NCI-H226 (cell line): ENCODE measurements at regions not wholly inside any gene's neighbourhood (a gene's known extent, or its start where the extent isn't known, plus 50 kb on each side); places are given as distances from the start of the nearest gene placed in this dataset.
"Not testable (repeated sequence)": the region's sequence is repeated elsewhere in the genome, so short reads cannot be mapped to it uniquely, and the experiment has no call there.

Experiments
- DNase-seq: peaks from one replicate; pipeline ENCODE4 v3.0.0-alpha.2; 2015

GRCh38 chr9:86515221-86515620 is 161.0 kb upstream of the TUT7 start:
- peak; percentile 36 for DNase-seq

DNA sequence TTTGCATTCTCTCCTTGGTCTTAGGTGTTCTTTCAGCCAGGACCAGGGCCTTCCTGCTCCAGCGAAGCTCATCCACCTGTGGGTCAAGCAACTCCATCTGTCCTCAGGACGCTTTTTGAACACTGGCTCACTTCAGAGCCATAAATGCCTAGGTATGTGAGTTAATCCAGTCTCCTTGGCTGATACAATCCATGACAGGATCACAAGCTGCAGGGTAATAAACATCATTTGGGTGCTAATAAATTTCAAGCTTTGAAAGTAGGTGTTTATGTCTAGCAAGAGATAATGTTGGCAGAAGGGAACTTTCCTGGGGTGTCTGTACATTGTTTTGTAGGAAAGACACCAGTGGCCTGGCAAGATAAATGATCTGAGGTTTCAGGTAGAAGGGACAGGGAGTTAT is 159.2 kb upstream of the TUT7 start:
- DNase-seq: no peak

GRCh38 chr9:86512929-86513328 is 158.7 kb upstream of the TUT7 start:
- no peak for DNase-seq

GRCh38 chr9:86511614-86512360 is 157.6 kb upstream of the TUT7 start:
- no peak for DNase-seq

DNA sequence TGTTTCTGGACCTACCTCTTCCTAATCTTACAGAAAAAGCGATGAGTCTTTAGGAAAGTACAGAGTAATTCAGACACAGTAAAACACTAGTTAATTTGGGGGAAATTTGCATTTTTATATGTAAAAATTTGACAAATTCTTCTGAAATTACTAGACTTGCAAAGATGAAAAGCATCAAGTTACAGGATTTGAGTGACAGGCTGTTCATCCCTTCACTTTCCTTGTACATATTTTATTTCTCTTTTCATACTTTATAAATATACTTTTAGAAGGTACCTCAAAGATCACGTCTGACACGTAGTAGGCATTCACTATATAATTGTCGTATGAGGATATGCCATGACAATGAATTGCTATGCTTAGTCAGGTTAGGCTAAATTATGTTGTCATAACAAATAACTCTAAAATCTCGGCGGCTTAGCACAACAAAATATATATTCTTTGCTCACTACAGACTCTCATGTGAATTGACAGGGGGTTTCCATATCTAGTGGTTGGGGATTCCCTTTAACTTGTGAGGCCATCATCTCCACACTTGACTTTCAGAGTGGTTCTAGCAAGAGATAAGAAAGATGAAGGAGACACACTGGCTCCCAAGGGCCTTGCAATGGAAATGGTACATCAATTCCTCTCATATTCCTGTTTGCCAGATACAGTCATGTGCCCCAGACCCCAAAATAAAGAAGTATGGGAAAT is 154.1 kb upstream of the TUT7 start:
- DNase-seq: no peak

- DNase-seq: no peak
These were observed 153.0 kb upstream of the TUT7 start for GRCh38 chr9:86507212-86507630.

DNA sequence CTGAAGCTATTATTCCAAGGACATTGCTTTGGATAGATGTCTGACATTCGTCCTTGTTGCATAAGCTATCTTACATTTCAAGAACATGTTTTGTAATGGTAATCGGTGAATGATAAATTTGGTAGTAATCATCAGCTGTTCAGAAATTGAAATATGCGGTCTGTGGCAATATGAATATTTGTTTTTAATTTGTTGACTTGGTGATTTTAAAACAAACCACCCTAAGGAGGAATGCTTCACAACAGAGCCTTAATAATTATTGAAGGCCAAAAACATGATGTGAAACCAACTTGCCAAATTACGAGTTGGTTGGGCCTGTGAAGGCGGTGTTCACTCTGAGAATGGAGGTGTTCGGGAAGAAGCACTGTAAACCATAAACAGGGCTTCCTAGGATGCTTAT is 149.7 kb upstream of the TUT7 start:
- no peak for DNase-seq

DNA sequence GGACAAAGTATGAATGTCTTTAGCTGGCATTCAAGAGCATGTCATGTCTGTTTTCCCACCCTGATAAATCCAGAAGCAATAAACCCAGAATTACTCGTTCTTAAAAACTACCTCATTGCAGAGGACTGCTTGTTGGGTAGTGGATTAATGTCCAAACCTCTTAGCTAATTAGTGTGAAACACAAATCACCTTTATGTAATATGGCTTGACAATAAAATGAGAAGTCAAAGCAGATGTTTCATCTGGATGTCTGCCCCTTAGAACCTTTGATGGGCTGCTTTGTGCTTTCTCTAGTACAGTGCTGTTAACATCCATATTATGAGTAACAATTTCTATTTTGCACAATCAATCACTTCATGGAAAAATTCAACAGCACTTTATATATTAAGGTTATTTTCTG is 149.1 kb upstream of the TUT7 start:
- DNase-seq: no peak

GRCh38 chr9:86500667-86501435 is 146.6 kb upstream of the TUT7 start:
- DNase-seq: peak; percentile 76

- DNase-seq: no peak
These were observed 145.8 kb upstream of the TUT7 start for GRCh38 chr9:86500031-86500430.

DNA sequence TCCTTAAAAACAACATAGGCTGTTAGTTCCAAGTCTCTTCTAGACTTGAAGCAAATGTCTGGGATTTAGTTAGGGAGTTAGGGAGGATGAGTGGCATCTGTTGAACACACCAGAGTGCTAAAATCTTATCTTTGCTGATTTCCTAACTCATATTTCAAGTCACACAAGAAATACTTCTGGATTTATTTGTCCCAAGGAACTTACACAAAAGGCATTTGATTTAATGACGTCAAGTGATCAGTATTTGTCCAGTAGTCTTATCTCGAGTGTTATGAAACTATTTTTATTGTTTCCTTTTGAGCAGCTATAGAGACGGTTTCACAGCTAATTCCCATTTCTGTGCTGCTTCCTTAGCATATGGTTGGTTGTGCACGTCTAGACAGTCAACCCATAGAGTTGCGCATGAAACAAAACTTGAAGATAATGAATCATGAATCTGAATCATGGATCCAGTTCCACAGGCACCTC is 140.5 kb upstream of the TUT7 start:
- DNase-seq: peak; percentile 80

DNA sequence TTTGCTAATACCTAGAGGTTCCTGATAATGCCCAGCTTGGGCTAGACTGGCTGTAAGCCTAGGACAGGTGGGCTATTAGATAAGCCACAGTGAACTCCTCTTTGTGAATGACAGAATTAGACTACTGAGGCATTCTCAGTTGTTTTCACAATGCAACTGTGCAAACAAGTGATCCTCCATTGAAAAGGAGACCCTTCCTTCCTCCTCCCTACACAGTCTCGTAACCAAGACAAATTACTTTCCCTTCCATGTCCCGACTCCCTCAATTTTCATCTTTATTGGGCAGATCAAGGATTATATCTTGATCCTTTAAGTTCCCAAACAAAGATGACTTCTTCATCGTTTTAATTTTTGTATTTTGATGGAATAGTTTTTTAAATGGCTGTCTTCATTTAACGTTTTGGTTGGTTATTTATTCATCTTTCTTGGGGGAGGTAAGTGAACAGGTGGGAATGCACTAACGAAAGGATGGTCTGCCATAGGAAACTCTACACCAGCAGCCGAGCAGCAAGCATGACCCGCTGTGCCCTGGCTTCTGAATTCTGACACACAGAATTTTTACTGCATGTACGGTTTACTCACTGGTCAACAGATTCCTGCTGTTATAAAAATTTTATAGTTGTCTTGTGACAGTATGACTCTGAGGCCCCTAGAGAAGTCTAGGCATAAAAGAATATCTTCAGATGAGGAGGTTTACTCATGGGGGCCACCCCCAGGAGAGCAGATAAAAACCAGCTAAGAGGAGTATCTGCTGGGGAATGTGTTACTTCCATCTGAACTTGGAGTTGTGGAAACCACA is 137.5 kb upstream of the TUT7 start:
- DNase-seq: no peak

DNA sequence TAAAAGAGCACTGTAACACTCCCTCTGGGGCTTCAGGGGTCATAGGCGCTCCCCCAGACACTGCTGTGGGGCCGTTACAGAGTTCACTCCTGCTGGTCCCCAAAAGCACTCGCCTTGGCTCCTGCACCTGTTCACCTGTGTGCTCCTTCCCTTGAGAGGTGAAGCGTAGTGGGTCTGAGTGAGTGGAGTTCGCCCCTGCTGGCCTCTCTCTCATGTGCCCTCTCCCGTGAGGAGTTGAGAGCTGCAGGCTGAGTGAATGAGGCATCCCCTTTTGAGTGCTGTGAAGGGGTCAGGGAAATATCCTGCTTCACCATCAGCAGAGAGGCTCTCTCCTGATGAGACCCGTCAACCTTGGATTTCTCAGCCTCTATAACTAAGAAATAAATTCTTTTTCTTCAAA is 134.6 kb upstream of the TUT7 start:
- no peak for DNase-seq

DNA sequence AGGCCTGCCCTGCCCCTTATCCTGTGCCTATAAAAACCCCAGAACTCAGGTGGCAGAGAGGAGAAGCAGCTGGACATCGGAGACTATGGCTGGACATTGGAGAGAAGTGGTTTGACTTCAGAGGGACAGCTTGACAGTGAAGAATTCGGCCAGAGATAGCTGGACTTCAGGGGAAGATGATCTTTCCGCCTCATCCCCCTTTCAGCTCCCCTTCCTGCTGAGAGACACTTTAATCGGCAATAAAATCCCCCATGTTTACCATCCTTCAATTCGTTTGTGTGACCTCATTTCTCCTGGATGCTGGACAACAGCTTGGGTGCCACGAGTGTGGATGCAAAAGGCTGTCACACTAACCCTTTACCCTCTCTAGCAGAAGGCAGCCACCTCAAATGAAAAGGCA is 134.1 kb upstream of the TUT7 start:
- no peak for DNase-seq

DNA sequence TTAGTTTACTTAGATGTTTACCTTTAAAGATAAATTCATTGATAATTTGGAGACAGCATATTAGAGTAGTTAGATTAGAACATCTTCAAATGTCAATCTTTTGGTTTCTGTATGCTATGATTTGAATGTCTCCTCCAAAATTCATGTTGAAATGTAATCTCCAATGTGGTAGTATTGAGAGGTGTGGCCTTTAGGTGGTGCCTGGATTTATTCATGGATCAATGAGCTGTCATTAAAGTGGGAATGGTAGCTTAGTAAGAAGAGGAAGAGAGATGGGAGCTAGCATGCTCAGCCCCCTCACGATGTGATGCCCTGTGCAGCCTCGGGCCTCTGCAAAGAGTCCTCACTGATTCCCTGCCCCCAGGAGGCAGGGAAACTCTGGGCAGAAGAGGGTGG is 133.6 kb upstream of the TUT7 start:
- DNase-seq: no peak

DNA sequence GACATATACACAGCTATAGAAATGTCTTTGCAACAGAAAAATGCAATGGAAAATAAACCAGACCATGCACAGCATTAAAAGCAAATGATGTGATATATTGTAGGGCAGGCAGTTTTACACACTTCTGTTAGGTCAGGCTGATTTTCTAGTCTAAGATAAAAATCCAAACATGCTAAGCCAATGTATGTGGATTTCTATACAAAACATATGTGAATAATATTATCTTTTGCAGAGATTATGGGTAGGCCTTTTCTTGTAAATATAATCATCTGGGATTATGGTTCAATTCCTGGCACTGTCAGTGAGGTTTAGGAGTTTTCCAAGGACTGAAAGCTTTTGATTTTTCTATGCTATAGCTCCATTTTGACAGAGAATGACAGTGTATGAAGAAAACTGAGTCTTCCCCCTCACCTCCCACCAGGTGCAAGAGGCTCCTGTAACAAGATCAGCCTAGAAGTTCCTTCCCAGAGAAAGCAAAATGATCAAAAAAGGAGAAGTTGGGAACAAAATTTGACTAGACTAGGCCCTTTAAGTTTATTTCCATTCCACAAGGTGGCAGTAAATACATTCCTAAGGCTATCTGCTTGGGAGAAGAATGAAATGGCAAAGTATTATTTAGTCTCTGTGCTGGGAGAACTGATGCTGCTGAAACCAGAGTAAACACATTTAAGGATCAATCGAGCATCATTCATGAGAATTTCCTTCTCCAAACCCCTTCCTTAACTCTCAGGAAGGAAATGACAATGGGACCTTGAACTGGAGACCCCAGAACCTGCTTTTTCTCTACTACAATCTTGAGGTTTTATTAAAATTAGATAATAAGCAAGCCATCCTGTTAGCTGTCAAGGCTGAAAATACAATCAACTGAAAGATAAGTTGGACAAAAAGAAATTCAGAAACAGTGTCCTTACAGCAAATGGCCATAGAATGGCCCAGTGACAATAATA is 133.0 kb upstream of the TUT7 start:
- peak; percentile 24 for DNase-seq

DNA sequence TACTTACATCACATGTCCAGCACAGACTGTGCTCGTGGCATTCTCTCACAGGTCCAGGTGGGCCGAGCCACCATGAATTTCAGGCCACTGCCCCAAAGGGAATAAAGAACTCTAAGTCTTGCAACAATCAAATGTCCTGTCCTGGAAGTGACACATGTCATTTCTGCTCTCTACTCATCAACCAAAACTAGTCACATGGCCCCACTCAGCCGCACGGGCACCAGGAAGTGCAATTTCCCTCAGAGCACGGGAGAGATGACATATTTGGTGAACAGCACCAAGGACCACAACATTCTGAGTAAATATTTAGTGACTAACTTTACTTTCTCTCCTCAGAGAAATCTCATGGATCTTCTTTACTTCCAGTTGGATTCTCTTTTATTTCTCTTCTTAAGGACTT is 131.1 kb upstream of the TUT7 start:
- DNase-seq: no peak

DNA sequence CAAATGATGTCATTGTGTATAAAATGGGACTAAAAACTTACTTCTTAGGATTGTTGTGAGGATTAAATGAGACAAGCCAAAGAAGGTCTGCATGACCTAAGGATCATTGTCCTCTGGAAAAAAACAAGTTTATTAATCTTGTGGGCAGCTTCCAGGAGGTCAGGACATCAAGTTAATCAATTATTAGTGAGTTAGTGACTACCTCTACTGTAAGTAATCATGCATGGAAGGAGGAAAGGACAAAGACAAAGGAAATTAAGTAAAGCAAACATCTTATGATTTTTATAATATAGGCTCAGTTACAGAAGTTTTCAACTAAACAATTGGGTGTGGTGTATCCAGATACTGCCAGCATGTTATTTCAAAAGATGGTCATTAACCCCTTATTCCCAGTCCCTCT is 129.3 kb upstream of the TUT7 start:
- no peak for DNase-seq

GRCh38 chr9:86481466-86481865 is 127.3 kb upstream of the TUT7 start:
- DNase-seq: no peak

DNA sequence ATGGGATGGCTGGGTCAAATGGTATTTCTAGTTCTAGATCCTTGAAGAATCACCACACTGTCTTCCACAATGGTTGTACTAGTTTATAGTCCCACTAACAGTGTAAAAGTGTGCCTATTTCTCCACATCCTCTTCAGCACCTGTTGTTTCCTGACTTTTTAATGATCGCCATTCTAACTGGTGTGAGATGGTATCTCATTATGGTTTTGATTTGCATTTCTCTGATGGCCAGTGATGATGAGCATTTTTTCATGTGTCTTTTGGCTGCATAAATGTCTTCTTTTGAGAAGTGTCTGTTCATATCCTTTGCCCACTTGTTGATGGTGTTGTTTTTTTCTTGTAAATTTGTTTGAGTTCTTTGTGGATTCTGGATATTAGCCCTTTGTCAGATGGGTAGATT is 121.0 kb upstream of the TUT7 start:
- not testable (repeated sequence) for DNase-seq

DNA sequence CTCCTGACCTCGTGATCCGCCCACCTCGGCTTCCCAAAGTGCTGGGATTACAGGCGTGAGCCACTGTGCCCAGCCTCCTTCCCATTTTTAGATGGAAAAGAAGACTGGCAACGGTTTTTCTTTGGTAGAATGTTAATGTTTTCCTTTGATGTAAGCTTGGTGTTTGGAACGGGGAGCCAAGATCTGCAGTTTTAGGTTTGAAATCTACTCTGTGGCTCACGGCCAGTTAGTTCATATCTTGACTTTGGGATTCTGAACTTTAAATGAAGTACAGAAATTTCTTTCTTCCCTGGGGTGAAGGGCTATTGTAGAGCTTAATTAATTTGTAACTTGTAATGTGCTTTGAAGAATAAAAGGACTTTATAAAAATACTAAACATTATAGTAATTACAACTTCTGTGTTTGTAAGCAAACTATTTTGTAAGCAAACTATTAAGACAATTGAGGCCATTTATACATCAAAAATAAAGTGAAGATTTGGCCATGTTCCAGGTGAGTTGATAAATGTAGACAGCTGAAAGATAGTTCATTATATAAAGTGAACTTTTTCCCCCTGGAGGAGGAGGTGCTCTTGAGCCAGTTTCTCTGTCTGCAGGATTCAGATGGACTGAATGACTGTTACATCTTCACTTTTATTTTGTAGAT is 117.1 kb upstream of the TUT7 start:
- no peak for DNase-seq
